Breast epithelium (tissue), 4 donors: ENCODE measurements at regions not wholly inside any gene's neighbourhood (a gene's known extent, or its start where the extent isn't known, plus 50 kb on each side); places are given as distances from the start of the nearest gene placed in this dataset.
"Not testable (repeated sequence)": the region's sequence is repeated elsewhere in the genome, so short reads cannot be mapped to it uniquely, and the experiment has no call there.

Experiments
- DNase-seq, 2 donors: peaks; one replicate each; pipeline ENCODE4 v3.0.0-alpha.2; 2019; ENCODE audit warnings: low spot score in 2 of 2
- H3K27ac ChIP-seq, 2 donors: fragments of 200-600 bp; sonication (generic) in 1 of 2; one replicate each; pipeline ENCODE4 v1.5.1; 2016 to 2019; ENCODE audit warnings: mild to moderate bottlenecking in 1 of 2
- H3K27me3 ChIP-seq, 2 donors: fragments of 200-600 bp; sonication (generic) in 1 of 2; one replicate each; pipeline versions ENCODE4 v1.5.1 to v1.6.0; 2017 to 2019; ENCODE audit warnings: control low read depth in 1 of 2, mild to moderate bottlenecking in 1 of 2
- H3K36me3 ChIP-seq: fragments of 200-600 bp; one replicate; pipeline ENCODE4 v1.5.1; 2019
- H3K4me1 ChIP-seq, 2 donors: fragments of 200-600 bp; sonication (generic); one replicate each; pipeline ENCODE4 v1.5.1; 2016 to 2019; ENCODE audit warnings: control low read depth in 1 of 2
- H3K4me3 ChIP-seq, 3 donors: fragments of 200-600 bp; sonication (generic); 1 replicate in 2 of 3; 2 replicates in 1 of 3; pipeline ENCODE4 v1.5.1; 2016 to 2019; ENCODE audit warnings: mild to moderate bottlenecking in 3 of 3, moderate library complexity in 2 of 3
- H3K9me3 ChIP-seq, 2 donors: fragments of 200-600 bp; sonication (generic) in 1 of 2; one replicate each; pipeline ENCODE4 v1.5.1; 2016 to 2019; ENCODE audit warnings: control low read depth in 1 of 2
- POLR2A ChIP-seq: fragments of 450-650 bp; IDR thresholded peaks from one replicate; pipeline ENCODE4 v1.6.1; 2016; ENCODE audit warnings: antibody characterized with exemption, mild to moderate bottlenecking, moderate library complexity
- POLR2AphosphoS5 ChIP-seq, 3 donors: sonication (generic); formaldehyde crosslinking; IDR thresholded peaks; one replicate each; pipeline ENCODE4 v1.6.1; 2017; ENCODE audit warnings: antibody characterized with exemption in 3 of 3
- intact Hi-C: fragments of 100-400 bp; cut with DNase I; formaldehyde crosslinking; loops from one replicate; pipeline ENCODE4 v1.15.1; 2023; ENCODE audit warnings: low total_unique reads
- TF ChIP-seq, protein P1 (sequence below), 3 donors: fragments of 450-650 bp; IDR thresholded peaks; one replicate each; pipeline ENCODE4 v1.5.1; 2016 to 2017; ENCODE audit warnings: antibody characterized with exemption in 3 of 3, mild to moderate bottlenecking in 3 of 3, moderate library complexity in 3 of 3

DNA sequence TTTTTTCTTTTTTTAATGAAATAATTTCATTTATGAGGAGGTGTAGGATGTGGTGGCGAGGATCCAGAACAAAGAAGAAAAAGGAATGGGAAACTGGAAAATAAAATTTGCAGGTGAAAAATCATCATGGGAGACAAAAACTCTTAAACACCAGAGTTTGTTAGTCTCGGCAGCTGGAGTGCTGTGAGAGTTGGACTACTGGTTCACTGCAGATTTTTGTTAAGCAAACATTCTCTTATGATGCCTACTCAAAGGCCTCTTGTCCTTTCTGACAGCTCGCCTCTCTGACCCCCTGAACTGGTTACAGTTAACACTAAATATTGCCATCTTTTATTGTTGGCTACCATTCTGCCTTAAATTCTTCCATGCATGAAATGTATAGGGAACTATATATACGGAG is 152.4 kb upstream of the DPH6 start:
- H3K4me1 ChIP-seq, result no peaks in the 10 kb centered on the region
- no peak overlapping the region for H3K27ac ChIP-seq
- TF ChIP-seq POLR2AphosphoS5 (IDR thresholded peaks at IDR 0.05) (no peak), POLR2A (no peak)
- TF ChIP-seq, protein P1, sequence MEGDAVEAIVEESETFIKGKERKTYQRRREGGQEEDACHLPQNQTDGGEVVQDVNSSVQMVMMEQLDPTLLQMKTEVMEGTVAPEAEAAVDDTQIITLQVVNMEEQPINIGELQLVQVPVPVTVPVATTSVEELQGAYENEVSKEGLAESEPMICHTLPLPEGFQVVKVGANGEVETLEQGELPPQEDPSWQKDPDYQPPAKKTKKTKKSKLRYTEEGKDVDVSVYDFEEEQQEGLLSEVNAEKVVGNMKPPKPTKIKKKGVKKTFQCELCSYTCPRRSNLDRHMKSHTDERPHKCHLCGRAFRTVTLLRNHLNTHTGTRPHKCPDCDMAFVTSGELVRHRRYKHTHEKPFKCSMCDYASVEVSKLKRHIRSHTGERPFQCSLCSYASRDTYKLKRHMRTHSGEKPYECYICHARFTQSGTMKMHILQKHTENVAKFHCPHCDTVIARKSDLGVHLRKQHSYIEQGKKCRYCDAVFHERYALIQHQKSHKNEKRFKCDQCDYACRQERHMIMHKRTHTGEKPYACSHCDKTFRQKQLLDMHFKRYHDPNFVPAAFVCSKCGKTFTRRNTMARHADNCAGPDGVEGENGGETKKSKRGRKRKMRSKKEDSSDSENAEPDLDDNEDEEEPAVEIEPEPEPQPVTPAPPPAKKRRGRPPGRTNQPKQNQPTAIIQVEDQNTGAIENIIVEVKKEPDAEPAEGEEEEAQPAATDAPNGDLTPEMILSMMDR (IDR thresholded peaks at IDR 0.05), result no peak
- H3K4me3 ChIP-seq, result no peak overlapping the region
- H3K9me3 ChIP-seq, result no peaks in the 10 kb centered on the region
- no peaks in the 10 kb centered on the region for H3K27me3 ChIP-seq
- intact Hi-C loops, result no loop called here
- no peak for DNase-seq
- H3K36me3 ChIP-seq, result no peaks in the 10 kb centered on the region

DNA sequence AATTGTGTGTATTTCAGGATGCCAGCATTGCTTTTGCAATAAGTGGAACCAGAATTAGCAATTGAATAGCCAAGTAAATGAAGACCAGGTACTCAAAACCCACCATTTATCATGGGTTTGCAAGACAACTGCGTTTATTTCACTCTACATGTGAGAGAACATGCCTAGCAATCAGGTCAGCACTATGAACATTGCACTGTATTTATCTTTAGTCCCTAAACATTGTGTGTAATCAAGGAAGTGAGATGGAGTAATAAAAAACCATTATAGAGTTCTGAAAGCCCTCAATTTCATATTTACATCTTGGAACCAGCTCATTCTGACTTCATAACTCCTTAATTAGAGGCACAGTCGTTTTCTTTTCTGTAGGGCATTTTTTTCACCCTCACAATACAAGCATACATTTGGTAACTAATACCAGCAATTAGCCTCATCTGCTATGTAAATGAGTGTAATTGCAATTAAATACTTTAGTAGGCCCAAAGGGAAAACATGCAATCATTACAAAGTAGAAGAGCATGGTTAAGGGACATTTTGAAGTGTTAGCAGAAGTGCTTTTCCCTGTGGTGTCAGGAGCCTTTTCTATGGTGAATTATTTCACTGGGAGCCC is 153.1 kb upstream of the DPH6 start:
- Histone ChIP-seq H3K4me1 (no peaks in the 10 kb centered on the region), H3K27ac (no peak overlapping the region), H3K27me3 (no peaks in the 10 kb centered on the region), H3K36me3 (no peaks in the 10 kb centered on the region), H3K9me3 (no peaks in the 10 kb centered on the region), H3K4me3 (no peak overlapping the region)
- no peak for TF ChIP-seq POLR2A
- TF ChIP-seq, protein P1 (IDR thresholded peaks at IDR 0.05), result no peak
- intact Hi-C loops, result no loop called here
- no peak for DNase-seq

DNA sequence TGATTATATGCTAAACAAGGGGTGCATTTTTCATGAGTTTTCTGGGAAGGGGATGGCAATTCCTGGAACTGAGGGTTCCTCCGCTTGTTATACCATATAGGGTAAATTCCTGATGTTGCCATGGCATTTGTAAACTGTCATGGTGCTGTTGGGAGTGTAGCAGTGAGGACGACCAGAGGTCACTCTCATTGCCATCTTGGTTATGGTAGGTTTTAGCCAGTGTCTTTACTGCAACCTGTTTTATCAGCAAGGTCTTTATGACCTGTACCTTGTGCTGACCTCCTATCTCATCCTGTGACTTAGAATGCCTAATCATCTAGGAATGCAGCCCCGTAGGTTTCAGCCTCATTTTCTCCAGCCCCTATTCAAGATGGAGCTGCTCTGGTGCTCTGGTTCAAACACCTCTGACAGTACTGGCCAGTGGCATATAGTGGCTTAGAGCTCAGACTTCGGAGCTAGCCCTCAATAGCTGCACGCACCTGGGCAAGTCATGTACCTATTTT is 154.2 kb upstream of the DPH6 start:
- H3K9me3 ChIP-seq, H3K4me1 ChIP-seq, H3K4me3 ChIP-seq, H3K27ac ChIP-seq, intact Hi-C loops, DNase-seq, H3K27me3 ChIP-seq, H3K36me3 ChIP-seq: not testable (repeated sequence)

DNA sequence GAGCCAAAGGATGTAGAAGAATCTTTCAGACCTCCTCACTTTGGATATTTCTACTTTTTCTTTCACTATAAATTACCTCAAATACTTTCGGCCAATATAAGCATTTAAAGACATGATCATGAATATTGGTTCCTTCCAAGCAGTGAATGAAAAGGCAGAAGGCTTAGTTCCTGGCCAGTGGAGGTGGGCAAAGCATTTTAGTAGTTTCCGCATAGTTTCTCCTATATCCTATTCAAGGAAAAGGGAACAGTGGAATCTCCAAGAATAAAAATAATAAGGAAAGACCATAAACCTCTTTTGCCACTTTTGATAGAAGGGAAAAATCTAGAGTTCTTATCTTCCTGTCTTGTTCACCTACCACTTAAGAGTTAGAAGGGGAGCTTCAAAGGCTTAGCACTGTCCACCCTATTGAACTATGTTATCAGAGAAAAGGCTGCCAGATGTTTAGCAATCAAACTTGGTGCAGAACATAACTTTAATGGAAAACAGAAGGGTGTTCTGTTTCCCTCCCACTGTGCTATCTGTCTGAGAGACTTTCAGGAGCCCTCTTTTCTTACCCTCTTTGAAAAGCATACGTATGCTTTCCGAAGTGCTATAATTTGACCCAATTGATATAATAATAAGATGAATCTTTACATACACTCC is 155.6 kb upstream of the DPH6 start:
- no peak for TF ChIP-seq POLR2AphosphoS5 (IDR thresholded peaks at IDR 0.05)
- no peak for TF ChIP-seq POLR2A
- TF ChIP-seq, protein P1 (IDR thresholded peaks at IDR 0.05), result no peak
- no peak overlapping the region for H3K27ac ChIP-seq
- H3K4me3 ChIP-seq, result no peak overlapping the region
- no peaks in the 10 kb centered on the region for H3K27me3 ChIP-seq
- H3K9me3 ChIP-seq, result no peaks in the 10 kb centered on the region
- H3K36me3 ChIP-seq, result no peaks in the 10 kb centered on the region
- DNase-seq, result no peak
- H3K4me1 ChIP-seq, result no peaks in the 10 kb centered on the region
- intact Hi-C loops, result no loop called here

DNA sequence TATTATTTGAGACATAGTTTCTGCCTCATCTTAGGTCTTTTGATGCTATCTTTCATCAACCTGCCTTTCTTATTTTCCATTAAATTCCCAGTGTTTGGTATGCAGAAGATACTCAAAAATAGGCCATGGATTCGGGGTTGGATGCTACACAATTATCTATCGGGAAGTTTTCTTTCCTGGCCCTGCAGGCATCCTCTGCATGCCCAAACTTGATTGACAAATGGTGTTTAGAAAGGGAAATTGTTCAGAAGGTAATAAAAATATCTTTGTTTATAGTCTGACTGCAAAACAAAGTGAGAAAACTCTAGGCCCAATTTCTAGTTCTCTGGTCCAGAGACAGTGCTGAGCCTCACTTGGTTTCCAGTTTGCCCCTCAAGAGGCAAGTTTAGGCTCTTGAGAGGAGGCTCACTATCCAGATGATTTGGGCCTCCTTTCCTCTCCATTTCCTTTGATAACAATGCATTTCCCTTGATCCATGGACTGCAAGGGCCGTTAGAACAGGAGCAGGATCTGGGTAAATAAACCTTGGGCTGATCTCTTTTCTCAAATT is 157.1 kb upstream of the DPH6 start:
- H3K27ac ChIP-seq, result peak overlapping the region in 1 of 2 donors; percentile 13
- intact Hi-C loops, result no loop called here
- TF ChIP-seq POLR2A, result no peak
- TF ChIP-seq POLR2AphosphoS5 (IDR thresholded peaks at IDR 0.05), result no peak
- TF ChIP-seq, protein P1 (IDR thresholded peaks at IDR 0.05), result no peak

More for the DNA sequence above, 157.1 kb upstream of the DPH6 start:
- Histone ChIP-seq H3K9me3 (no peaks in the 10 kb centered on the region), H3K4me1 (no peaks in the 10 kb centered on the region), H3K27me3 (no peaks in the 10 kb centered on the region), H3K36me3 (no peaks in the 10 kb centered on the region), H3K4me3 (no peak overlapping the region)
- DNase-seq, result no peak
